ENCODE measurements at regions not wholly inside any gene's neighbourhood (a gene's known extent, or its start where the extent isn't known, plus 50 kb on each side); places are given as distances from the start of the nearest gene placed in this dataset.

DNA sequence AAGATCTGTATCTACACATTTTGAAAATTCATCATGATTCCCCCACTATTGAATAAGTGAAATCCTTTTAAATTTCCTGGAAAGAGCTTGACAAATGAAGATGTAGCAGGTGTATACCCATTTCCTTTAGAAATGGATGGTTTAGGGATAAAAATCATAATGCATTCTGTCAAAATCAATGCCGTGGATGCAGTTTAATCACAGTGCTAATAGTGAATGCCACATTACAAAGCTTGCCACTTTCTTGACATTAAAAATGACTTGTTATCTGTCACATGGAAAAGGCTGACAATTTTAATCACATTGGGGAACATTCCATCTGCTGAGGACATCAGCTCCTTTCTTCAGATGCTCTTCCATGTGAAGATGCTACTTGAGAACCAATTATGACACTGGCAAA is 229.6 kb downstream of the GPAM start:
- no peak for DNase-seq

- no peak for DNase-seq
Observed at GRCh38 chr10:111954386-111954785, 229.2 kb downstream of the GPAM start.

GRCh38 chr10:111956841-111957240 is 226.7 kb downstream of the GPAM start:
- no peak for DNase-seq

- no peak for DNase-seq
Observed at GRCh38 chr10:111962951-111963350, 220.6 kb downstream of the GPAM start.

DNA sequence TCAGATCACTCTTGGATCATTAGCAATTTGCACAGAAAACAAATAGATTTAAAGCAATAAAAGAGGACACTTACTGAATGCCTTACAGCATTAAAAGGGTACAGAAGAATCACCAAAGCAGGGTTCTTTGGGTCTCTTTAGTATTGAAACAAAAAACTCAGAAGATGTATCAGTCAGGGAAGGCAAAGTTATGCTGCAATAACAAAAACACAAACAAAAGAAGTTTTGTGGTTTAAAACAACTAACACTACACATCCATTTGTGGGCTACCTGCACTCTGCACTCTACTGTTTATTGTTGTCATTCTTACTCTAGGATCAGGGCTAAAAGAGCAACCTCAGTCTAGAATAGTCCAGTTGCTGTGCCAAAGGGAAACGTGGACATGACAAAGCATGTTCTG is 216.4 kb downstream of the GPAM start:
- DNase-seq: no peak

DNA sequence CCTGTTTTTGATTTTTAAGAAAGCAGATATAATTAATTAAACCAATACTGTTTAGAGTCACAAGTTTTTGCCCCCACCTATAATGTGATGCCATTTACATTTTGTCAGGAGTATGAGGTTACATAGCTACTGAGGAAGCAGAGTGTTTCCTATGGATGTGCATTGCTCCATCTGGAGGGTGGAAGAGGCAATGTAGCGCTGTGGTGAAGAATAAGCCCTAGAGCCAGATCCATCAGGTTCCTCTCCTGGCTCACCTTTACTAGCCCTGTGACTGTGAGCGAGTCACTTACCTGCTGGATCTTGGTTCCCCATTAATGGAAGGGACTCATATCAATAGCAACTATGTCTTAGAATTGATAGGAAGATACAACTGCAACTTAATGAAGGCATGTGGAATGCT is 216.0 kb downstream of the GPAM start:
- DNase-seq: no peak

GRCh38 chr10:111968647-111969046 is 214.9 kb downstream of the GPAM start:
- DNase-seq: no peak

DNA sequence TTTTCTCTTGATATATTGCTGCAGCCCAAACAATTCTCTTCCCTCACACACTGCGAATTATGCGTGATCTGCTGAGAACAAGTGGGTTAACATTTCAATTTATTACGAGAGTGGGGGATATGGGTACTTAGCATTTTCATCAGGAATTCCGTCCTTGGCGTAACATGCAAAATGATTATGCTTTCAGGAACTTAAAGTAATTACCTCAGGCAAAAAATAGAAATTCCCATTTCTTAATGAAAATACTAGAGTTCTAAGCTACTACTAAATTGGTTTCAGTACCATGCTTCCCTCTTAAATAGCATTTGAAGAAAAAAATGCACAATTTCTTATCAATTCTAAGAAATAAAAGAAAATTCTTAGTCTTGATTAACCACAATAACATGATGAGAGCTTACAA is 213.5 kb downstream of the GPAM start:
- no peak for DNase-seq

DNA sequence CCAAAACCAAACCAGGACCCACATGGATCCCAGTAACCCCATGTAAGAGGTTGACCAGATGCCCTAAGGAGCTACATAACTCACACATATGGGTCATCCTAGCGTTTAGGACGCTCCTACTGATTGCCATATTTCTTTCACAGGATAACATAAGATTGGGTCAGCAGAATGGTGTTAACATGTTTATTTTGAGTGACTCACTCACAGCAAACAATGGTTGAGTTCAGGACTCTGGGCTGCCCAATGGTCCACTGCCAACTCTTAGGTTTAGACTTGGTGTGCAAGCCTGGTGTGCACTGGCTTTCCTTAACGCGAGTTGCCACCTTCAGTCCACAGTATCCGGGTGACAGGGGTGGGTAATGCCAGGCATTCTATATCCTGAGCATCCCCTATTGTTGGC is 211.5 kb downstream of the GPAM start:
- DNase-seq: no peak

- no peak for DNase-seq
Observed at GRCh38 chr10:111973306-111973705, 210.3 kb downstream of the GPAM start.

GRCh38 chr10:111973826-111974225 is 209.7 kb downstream of the GPAM start:
- DNase-seq: no peak

GRCh38 chr10:111974325-111974724 is 209.2 kb downstream of the GPAM start:
- no peak for DNase-seq

DNA sequence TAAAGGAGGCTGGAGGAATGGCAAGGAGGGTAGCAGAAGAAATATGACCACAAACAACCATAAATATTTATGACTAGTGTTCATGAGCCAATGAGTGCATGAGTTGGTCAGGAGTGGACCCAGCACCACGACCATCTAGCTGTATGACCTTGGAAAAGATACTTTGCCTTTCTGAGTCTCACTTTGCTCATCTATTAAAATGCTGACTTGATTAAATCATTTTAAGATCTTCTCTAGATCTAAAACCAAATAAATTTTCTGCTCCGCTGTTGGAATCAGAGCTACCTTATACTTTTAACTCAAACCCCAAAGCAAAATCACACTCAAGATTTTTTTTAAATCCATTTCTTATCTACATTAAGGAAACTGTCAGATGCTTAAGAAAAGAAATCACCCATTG is 207.0 kb downstream of the GPAM start:
- no peak for DNase-seq

GRCh38 chr10:111984057-111984456 is 199.5 kb downstream of the GPAM start:
- DNase-seq: no peak

- DNase-seq: no peak
Observed at GRCh38 chr10:111986079-111986478, 197.5 kb downstream of the GPAM start.

DNA sequence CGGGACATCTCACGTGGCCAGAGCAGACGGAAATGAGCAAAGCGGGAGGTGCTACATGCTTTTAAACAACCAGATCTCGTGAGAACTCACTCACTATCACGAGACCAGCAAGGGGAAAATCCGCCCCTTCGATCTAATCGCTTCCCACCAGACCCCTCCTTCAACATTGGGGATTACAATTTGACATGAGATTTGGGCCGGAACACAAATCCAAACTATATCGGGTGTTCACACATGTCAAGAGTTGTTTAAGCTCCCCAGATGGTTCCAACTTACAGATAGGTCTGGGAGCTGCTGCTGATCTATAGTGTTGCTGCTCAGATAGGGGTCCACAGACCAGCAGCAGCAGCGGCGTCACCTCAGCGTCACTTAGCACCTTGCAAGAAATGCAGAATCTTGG is 194.9 kb downstream of the GPAM start:
- DNase-seq: no peak

GRCh38 chr10:111989136-111989911 is 194.2 kb downstream of the GPAM start:
- DNase-seq: no peak

GRCh38 chr10:111990734-111991133 is 192.8 kb downstream of the GPAM start:
- DNase-seq: no peak

DNA sequence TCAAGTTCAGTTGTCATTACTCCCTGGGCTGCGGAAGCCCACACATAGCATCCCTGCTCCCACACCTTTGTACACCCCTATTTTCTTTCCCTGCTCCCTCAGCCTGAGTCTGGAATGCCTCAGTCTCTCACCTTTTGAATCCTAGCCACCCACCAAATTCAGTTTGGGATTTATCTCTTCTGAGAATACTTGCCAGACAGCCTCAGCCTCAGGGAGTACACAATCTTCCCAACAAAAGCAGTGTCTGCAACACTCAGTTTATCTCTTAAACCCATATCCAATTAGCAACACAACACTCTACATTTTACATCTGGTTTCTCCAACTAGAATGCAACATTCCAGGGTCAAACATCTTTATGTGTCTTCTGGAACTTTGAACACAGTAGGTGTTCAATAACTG is 190.2 kb downstream of the GPAM start:
- DNase-seq: no peak

DNA sequence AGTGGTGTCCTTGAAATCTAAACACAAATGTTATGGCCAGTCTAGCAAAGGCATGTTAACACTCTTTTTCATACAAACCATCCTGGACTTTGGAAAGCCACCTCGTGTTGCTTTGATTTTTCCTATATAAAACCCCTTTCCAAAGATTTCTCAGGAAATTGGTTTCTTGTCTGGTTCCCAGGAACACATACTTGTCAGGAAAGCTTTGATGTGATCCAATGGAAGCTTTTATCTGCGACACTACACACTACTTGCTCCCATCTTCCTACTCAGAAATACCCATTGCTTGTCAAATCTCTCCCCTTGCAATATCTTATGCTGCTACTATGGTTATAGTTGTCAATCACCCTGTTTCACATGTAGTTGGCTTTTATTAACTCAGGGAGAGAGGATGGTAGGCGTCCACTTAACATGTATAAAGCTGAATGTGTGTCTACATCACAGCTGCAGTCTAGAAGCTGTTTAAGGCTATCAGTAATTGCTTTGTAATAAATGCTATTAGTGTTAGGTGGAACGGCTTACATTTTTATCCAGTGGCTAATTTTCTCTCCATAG is 189.6 kb downstream of the GPAM start:
- DNase-seq: no peak

- no peak for DNase-seq
Observed at GRCh38 chr10:111996103-111996502, 187.5 kb downstream of the GPAM start.

GRCh38 chr10:111998728-111999127 is 184.8 kb downstream of the GPAM start:
- no peak for DNase-seq

GRCh38 chr10:111999205-111999914 is 184.2 kb downstream of the GPAM start:
- no peak for DNase-seq

DNA sequence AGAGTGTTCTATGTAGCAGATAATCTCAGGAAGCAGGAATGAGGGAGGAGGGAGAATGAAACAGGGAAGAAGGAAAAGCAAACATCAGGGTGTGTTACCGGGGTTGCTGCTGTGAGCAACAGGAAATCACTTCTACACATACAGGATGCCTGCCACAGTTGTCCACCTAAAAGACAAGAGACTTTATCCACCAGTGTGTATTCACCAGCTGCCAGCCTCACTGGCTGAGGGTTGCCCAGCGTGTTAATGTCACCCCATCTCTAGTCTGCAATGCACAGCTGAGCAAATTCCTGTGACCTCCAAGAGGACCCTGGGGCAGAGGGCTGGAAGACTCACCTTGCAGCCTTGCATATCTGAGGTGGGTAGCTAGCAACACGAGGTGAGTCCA is 183.7 kb downstream of the GPAM start:
- DNase-seq: no peak
